HEK293 (cell line): ENCODE measurements at regions not wholly inside any gene's neighbourhood (a gene's known extent, or its start where the extent isn't known, plus 50 kb on each side); places are given as distances from the start of the nearest gene placed in this dataset.

Experiments
- CTCF ChIA-PET: fragments of 350-600 bp; formaldehyde crosslinking; extraction: SDS; loops from one replicate; lab custom pipeline; 2021; ENCODE audit warnings: antibody characterized with exemption; lab: Yijun Ruan, JAX
- POLR2A ChIA-PET: fragments of 300-600 bp; formaldehyde crosslinking; extraction: SDS; loops from one replicate; lab custom pipeline; 2020; ENCODE audit warnings: antibody characterized with exemption, inconsistent platforms; lab: Yijun Ruan, JAX
- H3K27ac ChIP-seq: fragments of 200-500 bp; sonication (Bioruptor generic); 2 replicates; pipeline ENCODE4 v1.5.1; 2014; ENCODE audit warnings: low read depth, low read length, control low read depth, inconsistent platforms; ENCODE audit errors: extremely low read depth
- H3K36me3 ChIP-seq, 2 experiments: fragments of 200-500 bp in 1 of 2; sonication (Bioruptor generic) in 1 of 2; 1 replicate in 1 of 2; 2 replicates in 1 of 2; pipeline ENCODE4 v1.5.1; 2014 to 2017; ENCODE audit warnings: inconsistent platforms in 2 of 2, low read length in 2 of 2; ENCODE audit not compliant: control insufficient read depth in 2 of 2, insufficient read depth in 1 of 2
- H3K4me1 ChIP-seq: fragments of 200-500 bp; sonication (Bioruptor generic); 2 replicates; pipeline ENCODE4 v1.5.1; 2014; ENCODE audit warnings: mild to moderate bottlenecking, low read length, inconsistent platforms; ENCODE audit not compliant: control insufficient read depth, insufficient read depth
- H3K4me3 ChIP-seq: 2 replicates; pipeline ENCODE4 v1.5.1; 2011; ENCODE audit warnings: low read depth, mild to moderate bottlenecking, control low read depth, low read length, moderate library complexity
- H3K9me3 ChIP-seq: fragments of 200-500 bp; sonication (Bioruptor generic); 2 replicates; pipeline ENCODE4 v1.5.1; 2014; ENCODE audit warnings: low read depth, low read length, inconsistent platforms; ENCODE audit not compliant: control insufficient read depth, insufficient read depth
- ATF2 ChIP-seq: fragments of 450-650 bp; formaldehyde crosslinking; IDR thresholded peaks from 2 replicates; pipeline ENCODE4 v1.5.1; 2016; ENCODE audit warnings: missing biosample characterization, missing genetic modification characterization, low read depth
- PRDM2 ChIP-seq: fragments of 450-650 bp; formaldehyde crosslinking; IDR thresholded peaks from 2 replicates; pipeline ENCODE4 v1.5.1; 2016; ENCODE audit warnings: missing biosample characterization, missing genetic modification characterization, borderline replicate concordance
- ZBTB20 ChIP-seq: fragments of 450-650 bp; formaldehyde crosslinking; IDR thresholded peaks from 2 replicates; pipeline ENCODE4 v1.5.1; 2016; ENCODE audit warnings: missing biosample characterization, missing genetic modification characterization
- ZNF16 ChIP-seq: fragments of 450-650 bp; formaldehyde crosslinking; IDR thresholded peaks from 2 replicates; pipeline ENCODE4 v1.5.1; 2016; ENCODE audit warnings: low read depth, missing biosample characterization, missing genetic modification characterization
- ZNF571 ChIP-seq: fragments of 450-650 bp; formaldehyde crosslinking; IDR thresholded peaks from 2 replicates; pipeline ENCODE4 v1.5.0; 2017; ENCODE audit warnings: missing biosample characterization, missing genetic modification characterization
- ZNF610 ChIP-seq: fragments of 450-650 bp; formaldehyde crosslinking; IDR thresholded peaks from 2 replicates; pipeline ENCODE4 v1.5.1; 2016; ENCODE audit warnings: missing biosample characterization, missing genetic modification characterization, borderline replicate concordance
- ZNF692 ChIP-seq: fragments of 450-650 bp; formaldehyde crosslinking; IDR thresholded peaks from 2 replicates; pipeline ENCODE4 v1.5.1; 2016; ENCODE audit warnings: missing biosample characterization, missing genetic modification characterization
- ZSCAN16 ChIP-seq: fragments of 450-650 bp; formaldehyde crosslinking; IDR thresholded peaks from 2 replicates; pipeline ENCODE4 v1.5.1; 2016; ENCODE audit warnings: missing biosample characterization, missing genetic modification characterization
- ZSCAN4 ChIP-seq: fragments of 450-650 bp; formaldehyde crosslinking; IDR thresholded peaks from 2 replicates; pipeline ENCODE4 v1.5.1; 2017; ENCODE audit warnings: missing biosample characterization, missing genetic modification characterization

- Histone ChIP-seq H3K4me3 (no peak overlapping the region), H3K27ac (no peak overlapping the region; the same call in 1 of the 2 replicates), H3K36me3 (no peaks in the 10 kb centered on the region), H3K9me3 (no peaks in the 10 kb centered on the region), H3K4me1 (peaks cover 15% of the 10 kb centered on the region)
- ChIA-PET POLR2A (no interaction called here), CTCF (interaction anchor here (0.7 to 0.8 kb wide), 3 partner anchors 15 to 296 kb away, joined by 3 read pairs; no protein-coding TSS in a partner anchor)
- TF ChIP-seq ZNF692 (tag by site-specific recombination) (no peak), ZNF16 (no peak), ZBTB20 (tag by site-specific recombination) (peak; percentile 22; the same call in 1 of the 2 replicates)
Measured at GRCh38 chr2:215693193-215693998, 257.5 kb upstream of the FN1 start.

GRCh38 chr2:215692387-215693079 lies 256.7 kb upstream of the FN1 start:
- ChIA-PET POLR2A (interaction anchor here (0.6 kb wide), 1 partner anchor 119 kb away, joined by 5 read pairs; no protein-coding TSS in a partner anchor), CTCF (interaction anchor here (0.7 kb wide), 1 partner anchor 15 kb away, joined by 3 read pairs; no protein-coding TSS in a partner anchor)
- no peak overlapping the region; the same call in 1 of the 2 replicates for H3K27ac ChIP-seq
- H3K4me1 ChIP-seq: peaks cover 15% of the 10 kb centered on the region
- no peaks in the 10 kb centered on the region for H3K36me3 ChIP-seq
- no peaks in the 10 kb centered on the region for H3K9me3 ChIP-seq
- no peak overlapping the region for H3K4me3 ChIP-seq
- TF ChIP-seq ATF2 (tag by site-specific recombination): peak; percentile 65
- TF ChIP-seq ZSCAN4 (tag by site-specific recombination): no peak

- ChIA-PET POLR2A (no interaction called here), CTCF (no interaction called here)
- H3K27ac ChIP-seq: no peak overlapping the region
- TF ChIP-seq ZSCAN16 (tag by site-specific recombination) (no peak), ZNF610 (tag by site-specific recombination) (no peak), ZNF571 (tag by site-specific recombination) (no peak), PRDM2 (no peak)
- H3K4me3 ChIP-seq: no peak overlapping the region
- H3K36me3 ChIP-seq: no peaks in the 10 kb centered on the region
- no peaks in the 10 kb centered on the region for H3K9me3 ChIP-seq
- H3K4me1 ChIP-seq: peaks cover 15% of the 10 kb centered on the region
Measured at GRCh38 chr2:215691346-215691745, 255.5 kb upstream of the FN1 start.
